IMR-90 (cell line): ENCODE measurements at regions not wholly inside any gene's neighbourhood (a gene's known extent, or its start where the extent isn't known, plus 50 kb on each side); places are given as distances from the start of the nearest gene placed in this dataset.

Source experiments
- ATAC-seq: fragments of 200-7000 bp; cut with Tn5 transposase; 2 replicates; pipeline ENCODE4 v1.9.1; 2020; ENCODE audit warnings: low read depth, mild to moderate bottlenecking, moderate library complexity
- BruUV-seq: library from RNA; stranded (reverse); fragments of 400-500 nt; replicated peaks from 2 replicates; lab custom pipeline; 2021; lab: Mats Ljungman, UMichigan
- CTCF ChIA-PET: fragments of 300-600 bp; formaldehyde crosslinking; extraction: SDS; loops from one replicate; lab custom pipeline; 2021; ENCODE audit warnings: antibody characterized with exemption; lab: Yijun Ruan, JAX
- POLR2A ChIA-PET: fragments of 300-600 bp; sonication (Branson Sonifier 250); formaldehyde crosslinking; loops from one replicate; lab custom pipeline; 2022; ENCODE audit warnings: antibody characterized with exemption; ENCODE audit not compliant: unreplicated experiment; lab: Charles Lee
- DNase-seq: peaks from one replicate; pipeline ENCODE4 v3.0.0; 2013
- H2AFZ ChIP-seq: replicated peaks from 2 replicates; pipeline ENCODE3; 2013; ENCODE audit warnings: low read length, mild to moderate bottlenecking; ENCODE audit not compliant: poor library complexity
- H2AK5ac ChIP-seq: 2 replicates; pipeline ENCODE4 v1.6.1; 2013; ENCODE audit warnings: low read depth, low read length, inconsistent platforms
- H2AK9ac ChIP-seq: replicated peaks from 2 replicates; pipeline ENCODE3; 2013; ENCODE audit warnings: mild to moderate bottlenecking, low read depth, low read length, moderate library complexity; ENCODE audit not compliant: poor library complexity
- H2BK120ac ChIP-seq: 2 replicates; pipeline ENCODE4 v1.6.1; 2013; ENCODE audit warnings: low read depth, low read length, inconsistent platforms
- H2BK15ac ChIP-seq: 3 replicates; pipeline ENCODE4 v1.6.1; 2013; ENCODE audit warnings: low read depth, low read length, inconsistent platforms
- H2BK20ac ChIP-seq: 2 replicates; pipeline ENCODE4 v1.6.1; 2013; ENCODE audit warnings: low read depth, mild to moderate bottlenecking, inconsistent platforms, low read length, moderate library complexity
- H2BK5ac ChIP-seq: 2 replicates; pipeline ENCODE4 v1.6.1; 2013; ENCODE audit warnings: mild to moderate bottlenecking, low read depth, low read length, inconsistent platforms; ENCODE audit not compliant: poor library complexity, severe bottlenecking
- H3K14ac ChIP-seq: replicated peaks from 2 replicates; pipeline ENCODE4 v1.6.1; 2013; ENCODE audit warnings: low read depth, low read length, inconsistent platforms
- H3K18ac ChIP-seq: 2 replicates; pipeline ENCODE4 v1.6.1; 2013; ENCODE audit warnings: low read depth, low read length, control low read depth
- H3K23ac ChIP-seq: 2 replicates; pipeline ENCODE4 v1.6.1; 2013; ENCODE audit warnings: low read depth, low read length, inconsistent platforms
- H3K27ac ChIP-seq: 2 replicates; pipeline ENCODE4 v1.5.1; 2013; ENCODE audit warnings: mild to moderate bottlenecking, control low read depth, low read length; ENCODE audit not compliant: insufficient read depth
- H3K27me3 ChIP-seq: 2 replicates; pipeline ENCODE4 v1.6.1; 2013; ENCODE audit warnings: low read length; ENCODE audit not compliant: control insufficient read depth, insufficient read depth
- H3K36me3 ChIP-seq: 2 replicates; pipeline ENCODE4 v1.6.1; 2013; ENCODE audit warnings: low read length, mixed read lengths; ENCODE audit not compliant: control insufficient read depth, insufficient read depth
- H3K4ac ChIP-seq: 2 replicates; pipeline ENCODE4 v1.6.1; 2013; ENCODE audit warnings: low read depth, low read length, inconsistent platforms
- H3K4me1 ChIP-seq: 2 replicates; pipeline ENCODE4 v1.6.1; 2013; ENCODE audit warnings: low read length, mixed read lengths; ENCODE audit not compliant: control insufficient read depth, insufficient read depth
- H3K4me2 ChIP-seq: 2 replicates; pipeline ENCODE4 v1.6.1; 2013; ENCODE audit warnings: low read depth, mild to moderate bottlenecking, control low read depth, low read length, moderate library complexity
- H3K4me3 ChIP-seq: 2 replicates; pipeline ENCODE4 v1.5.1; 2013; ENCODE audit warnings: low read depth, mild to moderate bottlenecking, control low read depth, low read length, moderate library complexity; ENCODE audit not compliant: insufficient read depth
- H3K56ac ChIP-seq: 2 replicates; pipeline ENCODE4 v1.6.1; 2013; ENCODE audit warnings: low read length, inconsistent platforms; ENCODE audit not compliant: insufficient read depth; ENCODE audit errors: extremely low read depth
- H3K79me1 ChIP-seq, 2 experiments: 2 replicates each; pipeline ENCODE4 v1.6.1; 2013; ENCODE audit warnings: low read length in 2 of 2, inconsistent platforms in 1 of 2, low read depth in 1 of 2
- H3K9ac ChIP-seq: 2 replicates; pipeline ENCODE4 v1.6.1; 2013; ENCODE audit warnings: low read depth, low read length, control low read depth
- H3K9me1 ChIP-seq: 2 replicates; pipeline ENCODE4 v1.6.1; 2013; ENCODE audit warnings: low read length, inconsistent platforms; ENCODE audit not compliant: insufficient read depth
- H3K9me3 ChIP-seq: 2 replicates; pipeline ENCODE4 v1.6.1; 2013; ENCODE audit warnings: low read length; ENCODE audit not compliant: control insufficient read depth, insufficient read depth
- H4K20me1 ChIP-seq: 2 replicates; pipeline ENCODE4 v1.6.1; 2013; ENCODE audit warnings: low read length, inconsistent platforms; ENCODE audit not compliant: insufficient read depth
- H4K5ac ChIP-seq: 2 replicates; pipeline ENCODE4 v1.6.1; 2013; ENCODE audit warnings: mild to moderate bottlenecking, low read depth, low read length, control low read depth
- H4K8ac ChIP-seq, 2 experiments: 2 replicates each; pipeline ENCODE4 v1.6.1; 2013; ENCODE audit warnings: low read depth in 2 of 2, low read length in 2 of 2, control low read depth in 1 of 2, inconsistent platforms in 1 of 2
- H4K91ac ChIP-seq: 2 replicates; pipeline ENCODE4 v1.6.1; 2013; ENCODE audit warnings: low read depth, low read length, inconsistent platforms; ENCODE audit not compliant: insufficient read depth
- BHLHE40 ChIP-seq: fragments of 150-350 bp; IDR thresholded peaks from 2 replicates; pipeline ENCODE4 v1.6.1; 2016; ENCODE audit warnings: mild to moderate bottlenecking, low read depth, low read length
- CEBPB ChIP-seq: IDR thresholded peaks from 2 replicates; pipeline ENCODE4 v1.6.1; 2012; ENCODE audit warnings: low read depth, low read length, improper control_type of control experiment
- CHD1 ChIP-seq: IDR thresholded peaks from 2 replicates; pipeline ENCODE4 v1.6.1; 2012; ENCODE audit warnings: low read depth, low read length, improper control_type of control experiment
- ELK1 ChIP-seq: fragments of 150-350 bp; IDR thresholded peaks from 2 replicates; pipeline ENCODE4 v1.6.1; 2016; ENCODE audit warnings: low read depth, mild to moderate bottlenecking, low read length, moderate library complexity, borderline replicate concordance
- FOS ChIP-seq: fragments of 150-350 bp; IDR thresholded peaks from 2 replicates; pipeline ENCODE4 v1.6.1; 2016; ENCODE audit warnings: low read depth, low read length
- MAFK ChIP-seq: IDR thresholded peaks from 2 replicates; pipeline ENCODE4 v1.6.1; 2012; ENCODE audit warnings: low read depth, low read length, improper control_type of control experiment
- MAZ ChIP-seq: IDR thresholded peaks from 2 replicates; pipeline ENCODE4 v1.6.1; 2012; ENCODE audit warnings: low read depth, mild to moderate bottlenecking, low read length, improper control_type of control experiment, moderate library complexity, borderline replicate concordance
- POLR2A ChIP-seq: IDR thresholded peaks from 2 replicates; pipeline ENCODE4 v1.6.1; 2012; ENCODE audit warnings: mild to moderate bottlenecking, low read depth, low read length
- RCOR1 ChIP-seq: IDR thresholded peaks from 2 replicates; pipeline ENCODE4 v1.6.1; 2012; ENCODE audit warnings: mild to moderate bottlenecking, low read length, improper control_type of control experiment; ENCODE audit not compliant: insufficient replicate concordance
- RFX5 ChIP-seq: IDR thresholded peaks from 2 replicates; pipeline ENCODE4 v1.8.0; 2012; ENCODE audit warnings: low read depth, mild to moderate bottlenecking, low read length, moderate library complexity
- USF2 ChIP-seq: fragments of 150-350 bp; IDR thresholded peaks from 2 replicates; pipeline ENCODE4 v1.6.1; 2017; ENCODE audit warnings: mild to moderate bottlenecking, antibody characterized with exemption, low read length, low read depth
- WGBS, 2 experiments: methylation state at CpG; one replicate each; pipeline versions ENCODE4 v1.1.5 to v1.1.7; 2013; ENCODE audit warnings: missing lambda C conversion rate in 2 of 2; ENCODE audit not compliant: insufficient read length in 1 of 2; ENCODE audit errors: extremely low coverage in 2 of 2; 5-methylcytosine and 5-hydroxymethylcytosine counted together
- dilution Hi-C: fragments of 300-500 bp; cut with HindIII; formaldehyde crosslinking; loops from one replicate; pipeline ENCODE4 v1.14.3; 2018; ENCODE audit warnings: low sequenced_read_pairs; ENCODE audit not compliant: unreplicated experiment
- in situ Hi-C: fragments of 300-500 bp; cut with MboI; formaldehyde crosslinking; loops from 3 replicates; pipeline ENCODE4 v1.14.3; 2019; ENCODE audit warnings: low sequenced_read_pairs, inconsistent platforms, mixed read lengths
- intact Hi-C: fragments of 100-400 bp; cut with micrococcal nuclease; formaldehyde crosslinking; loops from 2 replicates; pipeline ENCODE4 v1.10.0; 2022

GRCh38 chr14:100666851-100667250 lies 59.8 kb upstream of the DLK1 start:
- H4K5ac ChIP-seq: no peak overlapping the region
- DNase-seq: no peak
- no peak for ATAC-seq
- H4K8ac ChIP-seq: no peak overlapping the region
- H3K79me1 ChIP-seq: no peaks in the 10 kb centered on the region
- TF ChIP-seq RCOR1: no peak
- TF ChIP-seq CHD1: no peak
- TF ChIP-seq RFX5: no peak
- no peak for TF ChIP-seq BHLHE40
- no peak for TF ChIP-seq MAZ
- TF ChIP-seq CEBPB: no peak
- TF ChIP-seq FOS: no peak
- no peak for TF ChIP-seq USF2
- TF ChIP-seq POLR2A: no peak
- TF ChIP-seq MAFK: no peak
- no peak for TF ChIP-seq ELK1
- no peak overlapping the region for H3K4me3 ChIP-seq
- no peak overlapping the region for H2AK9ac ChIP-seq
- WGBS, 2 experiments: 100% methylated on average over 1 of the region's 10 CpGs; no CpG with 5 or more reads in 1 of the 2 experiments
- H3K14ac ChIP-seq: no peak overlapping the region
- no peak overlapping the region for H2AFZ ChIP-seq
- intact Hi-C loops (no loop called here), in situ Hi-C loops (no loop called here), dilution Hi-C loops (no loop called here)
- H2BK15ac ChIP-seq: no peak overlapping the region
- no peak overlapping the region for H4K91ac ChIP-seq
- no peaks in the 10 kb centered on the region for H3K36me3 ChIP-seq
- H2AK5ac ChIP-seq: no peak overlapping the region
- H3K23ac ChIP-seq: no peak overlapping the region
- no TSS peak for BruUV-seq
- H3K9me1 ChIP-seq: no peaks in the 10 kb centered on the region; the same call in 1 of the 2 replicates
- H3K9ac ChIP-seq: no peak overlapping the region
- no peak overlapping the region for H3K4ac ChIP-seq
- peaks cover 45% of the 10 kb centered on the region for H3K27me3 ChIP-seq
- peaks cover under 1% of the 10 kb centered on the region; the same call in 1 of the 2 replicates for H4K20me1 ChIP-seq
- no peak overlapping the region for H3K27ac ChIP-seq
- H3K56ac ChIP-seq: no peak overlapping the region
- H3K18ac ChIP-seq: no peak overlapping the region
- H3K4me2 ChIP-seq: no peak overlapping the region
- no peaks in the 10 kb centered on the region for H3K9me3 ChIP-seq
- H2BK5ac ChIP-seq: no peak overlapping the region
- ChIA-PET CTCF (no interaction called here), POLR2A (no interaction called here)
- H2BK120ac ChIP-seq: no peak overlapping the region
- H2BK20ac ChIP-seq: no peak overlapping the region
- peaks cover 11% of the 10 kb centered on the region for H3K4me1 ChIP-seq
